SK-N-SH treated with all-trans-retinoic acid at 6 μM for 48 hours (cell line): ENCODE measurements at regions not wholly inside any gene's neighbourhood (a gene's known extent, or its start where the extent isn't known, plus 50 kb on each side); places are given as distances from the start of the nearest gene placed in this dataset.

Experiments
- ARNTL ChIP-seq: fragments of 450-650 bp; formaldehyde crosslinking; IDR thresholded peaks from 2 replicates; pipeline ENCODE4 v1.5.0; 2020; ENCODE audit warnings: low read depth, mild to moderate bottlenecking, moderate library complexity, borderline replicate concordance
- BACH2 ChIP-seq: fragments of 250-450 bp; sonication (Bioruptor Pico); IDR thresholded peaks from 2 replicates; pipeline ENCODE4 v1.9.0; 2021; ENCODE audit warnings: mild to moderate bottlenecking, borderline replicate concordance
- CREB5 ChIP-seq: fragments of 250-450 bp; sonication (Bioruptor Pico); IDR thresholded peaks from 2 replicates; pipeline ENCODE4 v1.5.1; 2020; ENCODE audit warnings: low read depth, mild to moderate bottlenecking, moderate library complexity
- CSRNP3 ChIP-seq: fragments of 250-450 bp; sonication (Bioruptor Pico); IDR thresholded peaks from 2 replicates; pipeline ENCODE4 v1.5.1; 2021; ENCODE audit warnings: mild to moderate bottlenecking, moderate library complexity
- RARB ChIP-seq: fragments of 250-450 bp; sonication (Bioruptor Pico); IDR thresholded peaks from 2 replicates; pipeline ENCODE4 v1.8.0; 2021; ENCODE audit warnings: mild to moderate bottlenecking, moderate library complexity
- SNAI2 ChIP-seq: fragments of 250-450 bp; sonication (Bioruptor Pico); IDR thresholded peaks from 2 replicates; pipeline ENCODE4 v1.5.0; 2020; ENCODE audit warnings: mild to moderate bottlenecking, moderate library complexity
- ZFP30 ChIP-seq: fragments of 450-650 bp; formaldehyde crosslinking; IDR thresholded peaks from 2 replicates; pipeline ENCODE4 v1.5.0; 2022; ENCODE audit warnings: mild to moderate bottlenecking, moderate library complexity
- ZNF565 ChIP-seq: fragments of 450-650 bp; formaldehyde crosslinking; conservative IDR thresholded peaks from 2 replicates; pipeline ENCODE4 v1.5.0; 2020; ENCODE audit warnings: low read depth, mild to moderate bottlenecking, moderate library complexity
- ZNF70 ChIP-seq: fragments of 450-650 bp; formaldehyde crosslinking; IDR thresholded peaks from 2 replicates; pipeline ENCODE4 v1.5.0; 2020; ENCODE audit warnings: mild to moderate bottlenecking, moderate library complexity
- ZNF8 ChIP-seq: fragments of 450-650 bp; formaldehyde crosslinking; IDR thresholded peaks from 2 replicates; pipeline ENCODE4 v1.5.0; 2020; ENCODE audit warnings: mild to moderate bottlenecking, moderate library complexity
- TF ChIP-seq, protein P1 (sequence below): fragments of 250-450 bp; sonication (Bioruptor Pico); IDR thresholded peaks from 2 replicates; pipeline ENCODE4 v1.8.0; 2020; ENCODE audit warnings: mild to moderate bottlenecking, moderate library complexity, borderline replicate concordance
- TF ChIP-seq, protein P2 (sequence below): fragments of 250-450 bp; sonication (Bioruptor Pico); IDR thresholded peaks from 2 replicates; pipeline ENCODE4 v1.5.0; 2020; ENCODE audit warnings: mild to moderate bottlenecking, moderate library complexity

GRCh38 chr11:104572279-104572678, 326.0 kb downstream of the CASP12 start:
- no peak for TF ChIP-seq SNAI2 (CRISPR knock-in tag)
- TF ChIP-seq, protein P1, sequence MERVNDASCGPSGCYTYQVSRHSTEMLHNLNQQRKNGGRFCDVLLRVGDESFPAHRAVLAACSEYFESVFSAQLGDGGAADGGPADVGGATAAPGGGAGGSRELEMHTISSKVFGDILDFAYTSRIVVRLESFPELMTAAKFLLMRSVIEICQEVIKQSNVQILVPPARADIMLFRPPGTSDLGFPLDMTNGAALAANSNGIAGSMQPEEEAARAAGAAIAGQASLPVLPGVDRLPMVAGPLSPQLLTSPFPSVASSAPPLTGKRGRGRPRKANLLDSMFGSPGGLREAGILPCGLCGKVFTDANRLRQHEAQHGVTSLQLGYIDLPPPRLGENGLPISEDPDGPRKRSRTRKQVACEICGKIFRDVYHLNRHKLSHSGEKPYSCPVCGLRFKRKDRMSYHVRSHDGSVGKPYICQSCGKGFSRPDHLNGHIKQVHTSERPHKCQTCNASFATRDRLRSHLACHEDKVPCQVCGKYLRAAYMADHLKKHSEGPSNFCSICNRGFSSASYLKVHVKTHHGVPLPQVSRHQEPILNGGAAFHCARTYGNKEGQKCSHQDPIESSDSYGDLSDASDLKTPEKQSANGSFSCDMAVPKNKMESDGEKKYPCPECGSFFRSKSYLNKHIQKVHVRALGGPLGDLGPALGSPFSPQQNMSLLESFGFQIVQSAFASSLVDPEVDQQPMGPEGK (CRISPR knock-in tag): no peak
- no peak for TF ChIP-seq BACH2 (CRISPR knock-in tag)
- TF ChIP-seq ZNF8 (CRISPR knock-in tag): no peak
- TF ChIP-seq RARB (CRISPR knock-in tag): no peak
- TF ChIP-seq CSRNP3 (CRISPR knock-in tag): no peak
- TF ChIP-seq ZFP30: no peak
- TF ChIP-seq, protein P2, sequence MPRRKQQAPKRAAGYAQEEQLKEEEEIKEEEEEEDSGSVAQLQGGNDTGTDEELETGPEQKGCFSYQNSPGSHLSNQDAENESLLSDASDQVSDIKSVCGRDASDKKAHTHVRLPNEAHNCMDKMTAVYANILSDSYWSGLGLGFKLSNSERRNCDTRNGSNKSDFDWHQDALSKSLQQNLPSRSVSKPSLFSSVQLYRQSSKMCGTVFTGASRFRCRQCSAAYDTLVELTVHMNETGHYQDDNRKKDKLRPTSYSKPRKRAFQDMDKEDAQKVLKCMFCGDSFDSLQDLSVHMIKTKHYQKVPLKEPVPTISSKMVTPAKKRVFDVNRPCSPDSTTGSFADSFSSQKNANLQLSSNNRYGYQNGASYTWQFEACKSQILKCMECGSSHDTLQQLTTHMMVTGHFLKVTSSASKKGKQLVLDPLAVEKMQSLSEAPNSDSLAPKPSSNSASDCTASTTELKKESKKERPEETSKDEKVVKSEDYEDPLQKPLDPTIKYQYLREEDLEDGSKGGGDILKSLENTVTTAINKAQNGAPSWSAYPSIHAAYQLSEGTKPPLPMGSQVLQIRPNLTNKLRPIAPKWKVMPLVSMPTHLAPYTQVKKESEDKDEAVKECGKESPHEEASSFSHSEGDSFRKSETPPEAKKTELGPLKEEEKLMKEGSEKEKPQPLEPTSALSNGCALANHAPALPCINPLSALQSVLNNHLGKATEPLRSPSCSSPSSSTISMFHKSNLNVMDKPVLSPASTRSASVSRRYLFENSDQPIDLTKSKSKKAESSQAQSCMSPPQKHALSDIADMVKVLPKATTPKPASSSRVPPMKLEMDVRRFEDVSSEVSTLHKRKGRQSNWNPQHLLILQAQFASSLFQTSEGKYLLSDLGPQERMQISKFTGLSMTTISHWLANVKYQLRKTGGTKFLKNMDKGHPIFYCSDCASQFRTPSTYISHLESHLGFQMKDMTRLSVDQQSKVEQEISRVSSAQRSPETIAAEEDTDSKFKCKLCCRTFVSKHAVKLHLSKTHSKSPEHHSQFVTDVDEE: no peak
- TF ChIP-seq ZNF565 (CRISPR knock-in tag): no peak
- TF ChIP-seq ZNF70 (CRISPR knock-in tag): no peak
- TF ChIP-seq CREB5 (CRISPR knock-in tag): no peak
- TF ChIP-seq ARNTL: no peak
